Brain microvascular endothelial cell (primary cell): ENCODE measurements at regions not wholly inside any gene's neighbourhood (a gene's known extent, or its start where the extent isn't known, plus 50 kb on each side); places are given as distances from the start of the nearest gene placed in this dataset.

Experiments
- DNase-seq: peaks from one replicate; pipeline ENCODE4 v3.0.0-alpha.2; 2020
- H3K27ac ChIP-seq: fragments of 250-450 bp; sonication (Bioruptor Pico); 2 replicates; pipeline ENCODE4 v1.5.1; 2020; ENCODE audit warnings: mild to moderate bottlenecking, moderate library complexity
- H3K27me3 ChIP-seq: fragments of 250-450 bp; sonication (Bioruptor Pico); replicated peaks from 2 replicates; pipeline ENCODE4 v1.5.1; 2020; ENCODE audit warnings: mild to moderate bottlenecking
- H3K36me3 ChIP-seq: fragments of 250-450 bp; sonication (Bioruptor Pico); replicated peaks from 2 replicates; pipeline ENCODE4 v1.5.1; 2020; ENCODE audit warnings: mild to moderate bottlenecking
- H3K4me3 ChIP-seq: 2 replicates; pipeline ENCODE4 v1.5.1; 2011; ENCODE audit warnings: low read depth, mild to moderate bottlenecking, control low read depth, low read length, moderate library complexity
- CTCF ChIP-seq: IDR thresholded peaks from 2 replicates; pipeline ENCODE4 v1.5.1; 2011; ENCODE audit warnings: low read depth, mild to moderate bottlenecking, moderate library complexity, low read length, control low read depth, inconsistent platforms; ENCODE audit errors: missing control alignments
- in situ Hi-C: cut with HindIII; loops from 2 replicates; pipeline ENCODE4 v1.10.0; 2017; ENCODE audit warnings: low sequenced_read_pairs, low pct_ligation_motif_present

- H3K36me3 ChIP-seq, result no peaks in the 10 kb centered on the region
- no peak overlapping the region for H3K4me3 ChIP-seq
- no peaks in the 10 kb centered on the region for H3K27me3 ChIP-seq
- no peak for DNase-seq
- TF ChIP-seq CTCF, result no peak
- H3K27ac ChIP-seq, result no peak overlapping the region
- in situ Hi-C loops, result no loop called here
Measured at GRCh38 chr10:81315026-81315425, 560.0 kb upstream of the NRG3 start.

GRCh38 chr10:81348003-81348402 is 527.0 kb upstream of the NRG3 start:
- no peak for TF ChIP-seq CTCF
- DNase-seq, result no peak
- no peak overlapping the region for H3K4me3 ChIP-seq
- H3K27me3 ChIP-seq, result no peaks in the 10 kb centered on the region
- no peak overlapping the region for H3K27ac ChIP-seq
- in situ Hi-C loops, result no loop called here
- no peaks in the 10 kb centered on the region for H3K36me3 ChIP-seq

- Histone ChIP-seq H3K27ac (no peak overlapping the region), H3K36me3 (no peaks in the 10 kb centered on the region), H3K27me3 (no peaks in the 10 kb centered on the region), H3K4me3 (no peak overlapping the region)
- in situ Hi-C loops, result no loop called here
- no peak for DNase-seq
- no peak for TF ChIP-seq CTCF
Measured at GRCh38 chr10:81367132-81367531, 507.9 kb upstream of the NRG3 start.

GRCh38 chr10:81386817-81387216 is 488.2 kb upstream of the NRG3 start:
- in situ Hi-C loops, result no loop called here

GRCh38 chr10:81403451-81403850 is 471.5 kb upstream of the NRG3 start:
- no peaks in the 10 kb centered on the region for H3K27me3 ChIP-seq
- no peaks in the 10 kb centered on the region for H3K36me3 ChIP-seq
- no peak overlapping the region for H3K27ac ChIP-seq
- DNase-seq, result no peak
- no peak overlapping the region for H3K4me3 ChIP-seq
- no peak for TF ChIP-seq CTCF
- in situ Hi-C loops, result no loop called here

More at GRCh38 chr10:81386817-81387216, 488.2 kb upstream of the NRG3 start:
- Histone ChIP-seq H3K27me3 (no peaks in the 10 kb centered on the region), H3K36me3 (no peaks in the 10 kb centered on the region), H3K4me3 (no peak overlapping the region), H3K27ac (no peak overlapping the region)
- no peak for DNase-seq
- TF ChIP-seq CTCF, result no peak

- Histone ChIP-seq H3K27me3 (no peaks in the 10 kb centered on the region), H3K36me3 (no peaks in the 10 kb centered on the region), H3K4me3 (no peak overlapping the region), H3K27ac (no peak overlapping the region)
- TF ChIP-seq CTCF, result no peak
- no peak for DNase-seq
- in situ Hi-C loops, result no loop called here
Measured at GRCh38 chr10:81405399-81405798, 469.6 kb upstream of the NRG3 start.
